Cerebellar nuclear complex (tissue), 1 donor: ENCODE measurements at regions not wholly inside any gene's neighbourhood (a gene's known extent, or its start where the extent isn't known, plus 50 kb on each side); places are given as distances from the start of the nearest gene placed in this dataset.

Source experiments
- DNase-seq, 2 experiments: peaks; one replicate each; lab custom pipeline; 2025; lab: John Stamatoyannopoulos, UW

DNA sequence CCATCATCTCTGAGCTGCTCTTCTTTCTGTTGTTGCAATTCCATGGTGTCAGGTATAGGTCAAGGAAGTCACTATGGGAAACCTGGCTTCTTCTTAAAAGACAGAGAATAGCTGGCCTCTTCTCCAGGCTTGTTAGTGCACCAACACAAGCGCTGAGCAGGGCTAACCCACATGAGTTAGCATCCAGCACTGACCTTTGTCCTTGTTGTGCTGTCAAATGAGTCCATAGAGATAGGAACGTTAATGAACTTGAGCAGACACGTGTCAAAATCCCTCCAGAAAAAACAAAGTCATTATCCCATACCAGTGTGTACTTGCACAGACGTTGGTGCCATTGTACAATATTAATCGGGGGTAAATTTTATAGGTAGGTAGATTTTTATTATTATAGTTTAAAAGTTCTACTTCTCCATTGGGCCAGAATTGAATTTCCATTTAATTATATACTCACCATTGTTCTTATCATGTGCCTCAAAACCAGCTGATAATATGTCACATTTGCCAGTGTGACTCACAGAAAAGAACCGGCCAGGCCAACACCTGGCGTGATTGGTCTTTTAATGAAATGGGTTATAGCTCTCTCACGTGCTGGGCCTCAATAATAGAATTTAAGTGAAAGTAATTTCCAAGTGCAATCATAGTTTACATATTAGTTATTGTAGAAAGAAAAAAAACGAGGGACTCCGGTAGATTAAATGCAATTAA, 468.8 kb upstream of the MGMT start:
- DNase-seq = no peak

DNA sequence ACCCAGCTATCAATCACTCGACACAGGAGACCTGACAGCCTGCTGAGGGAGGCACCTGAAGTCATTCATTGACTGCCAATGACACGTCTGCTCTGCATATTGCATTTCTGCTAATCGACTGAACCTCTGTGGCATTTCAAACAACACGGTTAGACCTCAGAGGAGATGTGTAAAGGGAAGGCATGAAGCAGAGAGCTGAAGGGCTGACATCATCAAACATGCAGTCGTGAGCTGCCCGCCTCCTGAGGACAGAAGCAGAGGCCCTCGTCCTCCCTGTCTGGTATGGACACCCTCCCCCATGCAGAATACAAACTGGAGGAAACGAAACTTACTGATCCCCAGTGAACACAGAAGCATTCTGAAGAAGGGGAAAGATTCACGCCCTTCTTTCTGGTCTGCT, 462.6 kb upstream of the MGMT start:
- no peak for DNase-seq

DNA sequence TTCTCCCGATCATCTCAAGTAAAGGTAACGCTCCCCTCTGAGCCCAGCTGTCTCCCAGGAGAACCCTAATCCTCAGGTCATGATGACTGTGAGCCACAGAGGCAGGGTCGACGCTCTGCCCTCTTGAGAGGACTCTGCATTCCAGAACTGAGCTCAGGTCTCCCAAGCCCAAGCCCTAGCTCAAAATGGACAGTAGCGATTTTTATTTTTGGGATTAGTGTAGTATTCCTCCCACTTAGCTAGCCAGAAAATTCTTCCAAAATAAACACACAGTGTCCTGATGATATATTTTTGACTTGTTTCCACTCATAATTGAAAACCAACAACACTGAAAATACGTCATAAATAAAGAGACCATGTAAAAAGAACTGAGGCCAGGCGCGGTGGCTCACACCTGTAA, 462.0 kb upstream of the MGMT start:
- no peak for DNase-seq

DNA sequence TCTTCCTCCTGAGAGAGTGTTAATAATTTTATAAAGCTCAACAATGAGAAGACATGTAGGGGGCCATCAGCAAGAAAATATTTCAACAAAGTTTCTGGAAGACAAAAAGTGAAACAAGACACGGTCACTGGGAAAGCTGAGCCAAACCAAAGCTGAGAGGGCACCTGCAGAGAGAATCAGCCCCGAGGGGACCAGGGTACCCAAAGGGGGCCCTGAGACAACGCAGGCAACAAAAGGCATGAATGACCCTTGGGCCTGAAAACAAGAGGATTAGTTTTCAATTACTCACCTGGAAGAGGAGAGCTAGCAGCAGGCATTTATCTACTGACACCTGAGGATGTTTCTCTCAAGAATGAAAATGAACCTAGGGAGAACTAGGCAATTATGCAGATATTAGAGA, 461.2 kb upstream of the MGMT start:
- no peak for DNase-seq

DNA sequence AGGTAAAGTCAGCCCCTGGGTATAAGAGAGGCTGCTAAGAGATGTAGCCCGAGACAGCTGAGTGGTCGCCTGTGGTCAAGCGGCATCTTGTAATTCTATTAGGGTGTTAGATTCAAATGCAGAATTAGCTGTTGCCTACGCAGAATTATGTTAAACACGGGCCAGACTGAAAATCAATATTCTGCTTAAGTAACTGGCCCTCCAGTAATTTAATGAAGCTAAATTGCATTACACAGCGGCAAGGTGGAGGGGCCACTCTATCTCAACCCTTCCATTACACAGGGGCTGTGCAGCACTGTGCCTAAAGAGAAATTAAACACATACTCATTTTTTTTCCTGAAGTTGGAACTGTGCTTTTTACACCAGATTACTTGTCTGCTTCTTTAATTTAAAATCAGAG, 448.5 kb upstream of the MGMT start:
- no peak for DNase-seq

DNA sequence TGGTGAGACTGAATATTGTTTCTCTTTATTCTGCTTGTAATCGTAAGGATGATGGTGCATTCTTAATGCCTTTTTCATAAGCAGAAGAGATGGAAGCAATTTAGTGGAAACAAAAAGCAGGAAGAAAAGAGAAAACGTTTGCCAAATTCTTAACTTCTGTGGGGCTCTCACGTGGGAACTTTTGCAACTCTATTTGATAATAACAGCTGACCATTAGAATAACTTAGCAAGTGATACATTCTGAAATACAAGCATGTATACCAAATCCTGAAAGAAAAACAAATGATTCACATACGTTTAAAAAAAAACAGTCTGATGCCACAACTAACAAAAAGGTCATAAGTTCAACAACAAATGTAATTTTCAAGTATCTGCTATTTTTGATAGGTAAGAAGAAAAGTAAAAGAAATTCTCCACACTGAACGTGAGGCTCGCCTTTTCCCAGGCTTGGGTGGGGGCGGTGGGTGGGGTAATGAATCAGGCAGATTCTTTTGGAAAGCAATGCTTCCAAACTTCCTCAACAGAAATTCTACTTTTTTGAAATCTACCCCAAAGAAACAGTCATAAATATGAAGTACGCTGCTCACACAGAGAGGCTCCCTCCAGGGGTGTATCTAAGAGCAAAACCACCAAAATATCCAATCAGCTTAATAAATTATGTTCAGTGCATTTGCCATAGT, 446.2 kb upstream of the MGMT start:
- no peak for DNase-seq

DNA sequence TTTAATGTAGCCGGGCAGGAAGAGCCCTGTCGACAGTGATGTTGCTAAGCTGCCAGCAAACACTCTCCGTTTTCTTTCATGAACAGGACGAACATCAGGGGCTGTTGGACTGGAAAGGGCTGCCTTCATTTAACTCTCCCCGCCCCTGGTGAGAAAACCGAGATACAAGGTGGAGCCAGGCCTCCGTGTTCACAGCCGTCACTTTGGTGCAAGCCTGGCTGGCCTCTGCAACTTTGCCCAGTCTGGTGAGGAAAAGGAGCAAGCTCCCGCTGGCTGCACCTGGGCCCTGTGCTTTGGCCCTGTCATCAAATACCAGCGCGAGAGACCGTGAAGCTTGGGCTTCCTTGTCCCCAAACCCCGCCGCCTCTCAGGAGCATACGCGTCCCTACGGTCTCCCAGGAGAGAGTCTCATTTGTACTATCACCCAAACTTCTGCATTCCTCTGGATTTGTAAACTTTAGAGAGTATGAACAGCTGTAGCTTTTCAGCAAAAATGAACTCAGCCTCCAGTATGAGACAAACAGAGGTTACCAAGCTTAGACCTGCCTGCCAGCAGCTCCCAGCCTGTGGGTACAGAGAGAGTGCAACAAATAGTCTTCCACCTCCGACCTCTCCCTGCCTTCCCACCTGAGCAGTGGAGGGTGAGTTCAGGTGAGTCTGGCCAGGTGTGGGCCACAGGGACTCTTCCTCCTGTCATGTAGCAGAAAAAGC, 445.3 kb upstream of the MGMT start:
- no peak for DNase-seq

DNA sequence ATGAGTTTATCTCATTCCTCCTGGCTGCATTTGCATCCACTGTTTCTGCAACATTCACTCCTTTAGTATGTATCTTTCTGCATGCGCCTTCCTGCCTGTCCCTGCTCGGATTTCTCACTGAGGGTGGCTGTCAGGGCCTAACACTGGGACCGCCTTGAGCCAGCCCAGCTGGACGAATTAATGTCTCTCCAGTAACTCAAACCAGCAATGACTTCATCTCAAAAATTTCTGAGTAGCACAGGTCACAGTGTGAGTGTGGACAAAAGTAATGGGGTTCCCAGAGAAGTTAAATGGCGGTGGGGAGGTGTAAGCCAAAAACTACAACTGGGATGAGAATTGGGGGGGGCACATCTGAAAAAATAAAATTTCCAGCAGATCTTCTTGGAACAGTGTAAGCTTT, 444.0 kb upstream of the MGMT start:
- DNase-seq = no peak

DNA sequence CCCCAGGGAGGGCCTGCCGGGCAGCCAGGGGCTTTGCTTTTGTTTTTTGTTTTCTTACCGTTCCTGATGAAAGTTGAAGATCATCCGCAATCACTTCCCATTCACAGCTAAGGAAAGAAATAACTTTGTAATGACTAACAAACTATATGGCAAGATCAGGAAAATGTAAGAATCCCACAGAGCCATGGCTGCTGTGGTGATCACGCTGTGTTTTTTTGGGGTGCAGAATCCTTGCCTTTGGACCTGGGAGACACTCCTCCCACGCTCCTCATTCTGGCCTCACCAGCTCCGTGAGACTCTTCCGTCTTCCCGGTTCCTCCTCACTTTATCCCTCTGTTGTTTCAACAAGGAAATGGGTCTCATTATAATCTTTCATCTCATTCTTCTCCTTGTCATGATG, 443.0 kb upstream of the MGMT start:
- no peak for DNase-seq

DNA sequence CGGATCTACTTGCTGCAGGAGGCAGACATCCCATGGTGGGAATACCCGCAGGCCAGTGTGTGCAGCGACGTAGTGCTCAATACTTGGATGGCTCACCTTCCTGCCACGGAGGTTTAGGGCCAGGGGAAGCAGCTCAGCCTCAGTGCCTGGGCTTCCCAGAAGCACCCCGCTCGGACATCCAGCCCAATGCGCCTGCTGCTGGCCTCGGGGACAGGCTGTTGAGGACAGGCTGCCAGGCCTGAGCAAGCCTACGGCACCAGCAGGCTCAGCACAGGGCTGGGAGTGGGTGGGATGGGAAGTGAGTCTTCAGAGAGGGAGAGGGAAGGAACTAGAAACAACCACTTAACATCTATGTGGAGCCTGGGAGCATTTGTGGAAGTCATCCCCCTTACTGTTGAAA, 441.3 kb upstream of the MGMT start:
- no peak for DNase-seq

DNA sequence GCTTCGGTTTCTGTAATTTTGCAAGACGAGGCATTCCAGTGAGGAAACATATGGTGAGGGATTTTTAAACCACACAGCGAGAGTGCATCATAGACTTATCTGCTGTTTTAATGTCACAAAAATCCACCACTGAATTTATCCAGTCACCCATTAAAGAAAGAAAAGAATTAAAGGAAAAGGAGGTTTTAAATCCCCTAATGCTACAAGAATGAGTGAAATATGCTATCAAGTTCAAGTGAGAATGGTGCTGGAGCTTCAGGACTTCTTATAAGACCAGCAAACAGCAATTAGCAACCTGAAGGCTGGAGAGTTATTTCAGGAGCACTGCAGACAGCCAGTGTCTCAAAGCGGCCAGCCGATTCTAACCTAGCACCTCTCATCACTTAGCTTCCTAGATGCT, 439.1 kb upstream of the MGMT start:
- no peak for DNase-seq

DNA sequence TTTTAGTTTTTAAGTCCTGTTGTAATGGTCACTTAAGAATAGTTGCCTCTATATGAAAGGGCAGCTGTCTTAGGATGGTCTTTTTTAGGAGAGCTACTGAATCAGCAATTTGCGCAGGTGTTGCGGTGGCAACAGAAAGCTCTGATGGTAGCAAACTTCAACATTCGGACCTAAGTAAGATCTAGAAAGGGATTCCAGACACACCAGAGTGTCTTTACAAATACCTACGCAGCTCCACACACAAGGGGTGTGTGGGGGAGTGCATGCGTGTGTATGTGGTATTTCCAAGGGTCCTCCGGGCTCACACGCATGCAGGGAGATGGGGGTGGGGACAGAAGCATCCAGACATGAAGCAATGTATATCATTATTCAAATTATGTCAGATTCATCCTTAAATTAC, 438.6 kb upstream of the MGMT start:
- DNase-seq = no peak

DNA sequence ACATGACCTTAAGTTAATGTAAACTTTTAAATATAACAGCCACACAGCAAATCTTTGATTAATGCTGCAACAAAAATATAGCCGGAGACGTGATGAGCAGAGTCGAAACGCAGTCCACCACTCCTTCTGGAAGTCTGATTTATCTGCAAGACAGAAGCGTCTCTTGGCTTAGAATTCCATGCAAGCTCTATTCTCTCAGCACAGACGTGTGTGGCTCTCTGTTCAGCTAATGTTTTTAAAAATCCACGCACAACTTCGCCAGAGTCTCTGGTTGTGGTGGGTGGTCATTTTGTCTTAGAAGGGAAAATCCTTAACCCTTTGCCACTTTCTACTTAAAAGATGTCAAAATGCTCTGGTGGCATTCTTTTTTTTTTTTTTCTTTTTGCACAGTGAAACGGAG, 438.0 kb upstream of the MGMT start:
- no peak for DNase-seq

DNA sequence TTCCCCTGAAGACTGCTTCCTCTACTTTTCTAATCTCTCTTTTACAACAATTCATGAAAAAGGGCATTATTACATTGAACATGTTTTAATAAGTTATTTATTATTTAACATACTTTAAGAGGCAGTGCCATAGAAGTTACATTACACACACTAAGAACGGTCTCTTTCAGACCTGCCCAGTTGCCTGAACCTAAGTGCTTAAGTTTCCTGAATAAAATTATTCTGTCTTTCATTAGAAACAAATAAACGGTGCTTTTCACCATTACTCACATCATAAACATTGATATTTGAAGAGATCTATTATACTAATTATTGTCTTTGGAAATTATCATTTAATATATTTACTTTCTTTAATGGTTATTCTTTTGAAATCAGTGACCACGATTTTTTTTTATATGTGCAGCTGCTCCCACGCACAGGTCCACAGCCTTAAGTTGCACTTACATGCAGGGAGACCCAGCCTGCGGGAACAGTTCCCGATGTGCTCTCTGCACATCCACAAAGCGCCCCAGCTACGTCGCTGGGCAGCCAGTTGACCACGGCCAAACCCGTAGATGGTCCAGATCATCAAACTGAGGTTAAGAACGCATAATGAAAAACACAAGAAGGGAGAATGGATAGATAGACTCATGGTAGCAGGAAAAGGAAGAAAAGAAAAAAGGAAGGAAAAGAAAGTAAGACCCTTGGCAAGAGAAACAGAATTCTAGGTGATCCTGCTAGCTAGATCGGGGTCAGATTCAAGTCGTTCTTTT, 437.0 kb upstream of the MGMT start:
- DNase-seq = no peak

DNA sequence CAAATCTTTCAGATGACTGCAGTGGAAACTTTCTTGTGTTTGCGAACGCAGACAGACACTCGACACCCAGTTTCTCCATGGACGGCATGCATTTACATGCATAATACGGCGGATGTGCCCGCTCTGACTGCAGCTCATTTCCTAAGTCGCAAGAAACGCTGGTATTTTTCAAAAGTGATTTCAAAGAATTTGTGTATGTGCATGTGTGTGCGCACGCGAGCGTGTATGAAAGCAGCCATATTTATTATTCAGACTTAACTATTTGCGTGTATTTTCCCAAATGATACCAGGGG, 436.5 kb upstream of the MGMT start:
- no peak for DNase-seq

DNA sequence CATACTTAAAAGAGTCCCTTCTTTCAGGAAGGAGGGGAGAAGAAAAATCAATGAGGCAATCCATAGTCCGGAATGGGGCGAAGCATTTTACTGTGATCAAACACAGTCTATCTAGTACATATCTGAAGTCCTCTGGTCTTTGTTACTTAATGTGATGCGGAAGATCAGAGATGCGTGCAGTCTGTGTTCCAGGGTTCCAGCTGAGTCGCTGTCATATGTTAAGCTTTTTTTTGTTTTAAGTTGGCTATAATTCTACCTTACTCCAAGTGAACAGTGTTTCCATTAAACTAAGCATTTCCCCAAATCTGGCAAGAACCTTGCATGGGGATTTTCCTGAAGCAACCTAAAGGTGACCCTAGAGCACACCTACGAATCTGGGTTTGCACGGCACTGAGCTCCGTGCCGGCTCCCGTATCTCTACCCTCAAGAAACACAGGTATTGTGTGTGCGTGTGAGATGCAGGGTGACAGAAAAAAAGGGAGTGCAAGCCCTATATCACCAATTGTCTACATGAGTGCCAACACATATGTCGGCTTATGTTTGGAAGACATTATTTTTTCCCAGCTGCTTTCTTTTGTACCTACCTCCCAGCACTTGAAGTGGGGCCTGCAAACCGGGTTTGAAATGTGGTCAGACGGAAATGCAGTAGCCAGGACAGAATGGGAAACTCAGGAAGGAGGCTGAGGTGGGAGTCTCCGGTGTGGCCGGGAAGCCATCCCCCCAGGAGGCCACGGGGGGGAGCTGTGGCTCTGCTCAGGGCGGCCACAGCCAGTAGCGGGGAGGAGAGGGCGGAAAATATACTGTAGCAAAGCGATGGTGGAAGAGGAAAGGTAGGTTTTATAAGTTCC, 435.8 kb upstream of the MGMT start:
- no peak for DNase-seq

DNA sequence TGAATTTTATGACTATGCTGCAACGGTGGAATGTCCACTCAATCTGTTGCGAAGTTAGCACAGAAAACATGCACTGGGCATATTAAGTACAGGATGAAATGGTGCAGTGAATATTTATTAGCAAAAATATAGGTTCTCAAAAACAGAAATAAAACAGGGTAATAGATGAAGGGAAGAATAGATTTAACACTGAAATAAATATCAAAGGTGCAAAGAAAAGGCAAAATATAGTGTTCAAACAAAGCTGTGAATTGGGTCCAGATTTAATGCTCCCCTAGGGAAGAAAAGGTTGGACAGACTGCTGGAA, 435.2 kb upstream of the MGMT start:
- DNase-seq = no peak

DNA sequence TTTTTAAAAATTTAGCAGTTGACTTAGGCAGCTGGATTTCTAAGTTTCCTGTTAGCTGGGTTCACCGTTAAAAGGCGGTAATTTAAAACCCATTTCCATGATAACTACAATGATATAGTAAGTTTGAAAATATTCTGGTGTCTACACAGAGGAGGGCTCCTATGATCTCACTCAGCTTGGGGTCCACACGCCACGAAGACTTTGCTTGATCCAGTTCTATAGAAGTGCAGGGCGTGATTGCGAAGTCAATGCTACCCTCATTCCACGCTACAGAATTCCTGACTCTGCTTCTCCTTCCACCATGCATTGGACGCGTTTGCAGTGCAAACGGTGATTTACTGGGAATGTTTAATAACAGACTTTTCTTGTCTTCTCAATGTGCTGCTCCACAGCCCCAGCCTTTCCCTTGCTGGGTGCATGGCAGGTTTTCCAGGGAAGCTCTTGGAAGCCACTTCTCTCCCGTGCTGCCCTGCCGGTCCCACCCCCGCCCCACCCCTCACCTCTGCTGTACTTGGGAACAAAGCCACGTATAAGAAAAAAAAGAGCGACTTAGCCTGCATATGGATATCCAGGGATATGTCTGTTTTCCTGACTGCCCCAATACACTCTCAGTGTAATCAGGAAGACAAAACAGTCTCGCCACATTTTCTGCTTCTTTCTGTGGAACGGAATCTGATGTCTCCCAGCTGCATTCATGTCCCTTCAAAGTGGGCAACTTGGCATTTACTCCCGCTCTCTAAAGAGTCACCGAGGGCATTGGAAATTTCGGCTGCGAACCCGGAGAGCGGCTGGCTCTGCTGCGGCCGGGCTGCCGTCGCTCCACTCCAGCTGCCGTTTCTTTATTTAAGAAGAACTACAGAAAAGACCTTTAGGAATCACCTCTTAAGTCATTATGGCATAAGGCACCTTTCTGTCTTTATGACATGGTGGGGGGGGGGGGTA, 434.4 kb upstream of the MGMT start:
- no peak for DNase-seq

DNA sequence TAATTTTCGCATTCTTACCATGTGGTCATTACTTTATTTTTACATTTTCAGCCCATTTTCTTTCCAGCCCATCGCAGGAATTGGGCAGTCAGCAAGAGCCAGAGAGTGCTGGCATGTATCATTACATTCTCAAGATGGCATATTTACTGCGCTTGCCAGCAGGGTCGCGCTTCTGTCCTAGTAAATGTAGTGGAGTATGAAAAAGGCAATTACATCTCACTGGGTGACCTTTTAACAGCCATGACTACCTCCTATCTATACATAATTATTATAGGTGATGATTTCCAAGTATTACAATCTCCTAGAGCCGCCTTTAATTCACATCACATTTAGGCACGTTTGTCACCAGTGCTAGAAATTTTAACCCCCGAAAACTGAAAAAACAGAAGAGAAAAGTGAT, 433.7 kb upstream of the MGMT start:
- DNase-seq = no peak

DNA sequence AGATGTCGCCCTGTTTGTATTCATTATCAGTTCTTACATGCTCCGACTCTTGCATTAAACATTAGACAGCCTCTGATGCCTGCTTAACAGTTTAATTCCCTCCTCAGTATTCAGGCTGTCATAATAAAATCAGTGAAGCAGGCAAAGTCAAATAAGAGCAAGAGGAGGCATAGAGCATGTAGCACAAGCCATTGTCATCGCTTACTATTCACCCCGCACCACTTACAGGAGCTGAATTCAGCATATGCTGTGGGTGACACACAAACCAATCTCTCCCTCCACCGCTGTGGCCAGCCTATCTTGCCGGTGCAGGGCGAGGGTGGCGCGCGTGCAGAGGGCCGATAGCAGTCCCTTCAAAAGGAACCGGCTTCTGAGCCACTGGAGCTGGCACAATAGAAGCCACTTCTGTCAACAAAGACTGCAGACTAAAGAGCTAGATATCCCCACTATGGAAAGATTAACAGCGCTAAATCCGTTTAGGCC, 433.2 kb upstream of the MGMT start:
- no peak for DNase-seq
